ENCODE measurements at regions not wholly inside any gene's neighbourhood (a gene's known extent, or its start where the extent isn't known, plus 50 kb on each side); places are given as distances from the start of the nearest gene placed in this dataset.

DNA sequence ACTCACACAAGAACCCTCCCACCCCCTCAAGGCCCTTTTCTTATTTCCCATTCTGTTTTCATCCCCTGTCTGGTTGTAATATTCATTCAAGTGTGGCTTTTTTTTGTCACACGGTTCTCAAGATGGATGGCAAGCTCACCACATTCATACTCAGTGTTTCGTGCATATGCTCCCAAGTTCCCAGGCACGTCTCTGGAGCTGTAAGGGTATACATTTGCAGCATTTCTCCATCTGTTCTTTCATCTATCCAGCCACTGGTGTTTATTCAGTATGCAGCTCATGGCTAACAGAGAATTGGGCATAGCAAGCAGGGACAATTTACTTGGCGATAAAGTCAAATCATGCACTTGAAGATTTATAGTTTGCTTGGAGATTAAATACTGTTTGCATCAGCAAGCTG is 212.1 kb downstream of the GRIN2B start:
- no peak overlapping the region for H3K9ac ChIP-seq (ENCODE audit: low read length)
- H3K4me2 ChIP-seq (ENCODE audit: low read depth, low read length) = no peak overlapping the region
- no peak overlapping the region for H3K4me3 ChIP-seq (ENCODE audit: low read length)
- H3K9me3 ChIP-seq (replicated peaks; ENCODE audit: insufficient read depth, low read length) = no peaks in the 10 kb centered on the region
- TF ChIP-seq EZH2phosphoT487 (IDR thresholded peaks at IDR 0.05; ENCODE audit: low read length) (no peak), EZH2 (optimal IDR thresholded peaks at IDR 0.05; ENCODE audit: low read depth, low read length) (no peak)
- TF ChIP-seq, protein P1, sequence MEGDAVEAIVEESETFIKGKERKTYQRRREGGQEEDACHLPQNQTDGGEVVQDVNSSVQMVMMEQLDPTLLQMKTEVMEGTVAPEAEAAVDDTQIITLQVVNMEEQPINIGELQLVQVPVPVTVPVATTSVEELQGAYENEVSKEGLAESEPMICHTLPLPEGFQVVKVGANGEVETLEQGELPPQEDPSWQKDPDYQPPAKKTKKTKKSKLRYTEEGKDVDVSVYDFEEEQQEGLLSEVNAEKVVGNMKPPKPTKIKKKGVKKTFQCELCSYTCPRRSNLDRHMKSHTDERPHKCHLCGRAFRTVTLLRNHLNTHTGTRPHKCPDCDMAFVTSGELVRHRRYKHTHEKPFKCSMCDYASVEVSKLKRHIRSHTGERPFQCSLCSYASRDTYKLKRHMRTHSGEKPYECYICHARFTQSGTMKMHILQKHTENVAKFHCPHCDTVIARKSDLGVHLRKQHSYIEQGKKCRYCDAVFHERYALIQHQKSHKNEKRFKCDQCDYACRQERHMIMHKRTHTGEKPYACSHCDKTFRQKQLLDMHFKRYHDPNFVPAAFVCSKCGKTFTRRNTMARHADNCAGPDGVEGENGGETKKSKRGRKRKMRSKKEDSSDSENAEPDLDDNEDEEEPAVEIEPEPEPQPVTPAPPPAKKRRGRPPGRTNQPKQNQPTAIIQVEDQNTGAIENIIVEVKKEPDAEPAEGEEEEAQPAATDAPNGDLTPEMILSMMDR (IDR thresholded peaks at IDR 0.05; ENCODE audit: low read length) = no peak
- no peaks in the 10 kb centered on the region for H3K36me3 ChIP-seq (replicated peaks; ENCODE audit: insufficient read depth, low read length)
- no peak overlapping the region for H2AFZ ChIP-seq (ENCODE audit: low read length)
- H3K27me3 ChIP-seq (replicated peaks; ENCODE audit: insufficient read depth, low read length) = no peaks in the 10 kb centered on the region
- H3F3A ChIP-seq (ENCODE audit: insufficient read depth, low read length) = no peaks in the 10 kb centered on the region
- H3K27ac ChIP-seq (ENCODE audit: low read length) = no peak overlapping the region
- no peaks in the 10 kb centered on the region for H3K9me2 ChIP-seq (replicated peaks; ENCODE audit: insufficient read depth, low read length)
- H3K4me1 ChIP-seq (ENCODE audit: low read length) = no peaks in the 10 kb centered on the region
- no peak for DNase-seq
- H3K79me2 ChIP-seq (ENCODE audit: low read length) = no peaks in the 10 kb centered on the region
- H4K20me1 ChIP-seq (ENCODE audit: insufficient read depth, low read length) = no peaks in the 10 kb centered on the region

DNA sequence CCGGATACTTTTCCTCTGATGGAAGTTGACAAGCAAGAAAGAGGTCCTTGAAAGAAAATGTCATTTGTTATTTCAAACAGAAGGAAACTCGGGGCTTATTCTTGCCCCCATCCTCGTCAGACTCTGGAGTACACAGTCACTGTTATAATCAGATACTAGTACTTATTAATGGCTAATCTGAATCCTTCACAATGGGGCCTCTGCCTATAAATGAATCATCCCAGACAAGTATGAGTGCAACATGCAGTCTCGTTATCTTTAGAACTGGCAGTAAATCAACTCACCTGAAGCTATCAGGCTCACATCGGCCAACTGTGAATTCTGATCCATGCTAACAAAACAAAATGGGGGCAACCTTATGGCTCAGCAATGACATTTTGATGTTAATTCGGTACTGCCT is 216.7 kb downstream of the GRIN2B start:
- no peak overlapping the region for H3K27ac ChIP-seq (ENCODE audit: low read length)
- H3F3A ChIP-seq (ENCODE audit: insufficient read depth, low read length) = no peaks in the 10 kb centered on the region
- TF ChIP-seq EZH2 (optimal IDR thresholded peaks at IDR 0.05; ENCODE audit: low read depth, low read length) (no peak), EZH2phosphoT487 (IDR thresholded peaks at IDR 0.05; ENCODE audit: low read length) (no peak)
- TF ChIP-seq, protein P1 (IDR thresholded peaks at IDR 0.05; ENCODE audit: low read length) = no peak
- no peaks in the 10 kb centered on the region for H4K20me1 ChIP-seq (ENCODE audit: insufficient read depth, low read length)
- H3K79me2 ChIP-seq (ENCODE audit: low read length) = no peaks in the 10 kb centered on the region
- no peaks in the 10 kb centered on the region for H3K4me1 ChIP-seq (ENCODE audit: low read length)
- no peaks in the 10 kb centered on the region for H3K9me3 ChIP-seq (replicated peaks; ENCODE audit: insufficient read depth, low read length)
- no peaks in the 10 kb centered on the region for H3K36me3 ChIP-seq (replicated peaks; ENCODE audit: insufficient read depth, low read length)
- H3K4me3 ChIP-seq (ENCODE audit: low read length) = no peak overlapping the region
- H3K27me3 ChIP-seq (replicated peaks; ENCODE audit: insufficient read depth, low read length) = no peaks in the 10 kb centered on the region
- no peaks in the 10 kb centered on the region for H3K9me2 ChIP-seq (replicated peaks; ENCODE audit: insufficient read depth, low read length)
- no peak for DNase-seq
- H2AFZ ChIP-seq (ENCODE audit: low read length) = no peak overlapping the region
- no peak overlapping the region for H3K4me2 ChIP-seq (ENCODE audit: low read depth, low read length)
- no peak overlapping the region for H3K9ac ChIP-seq (ENCODE audit: low read length)

DNA sequence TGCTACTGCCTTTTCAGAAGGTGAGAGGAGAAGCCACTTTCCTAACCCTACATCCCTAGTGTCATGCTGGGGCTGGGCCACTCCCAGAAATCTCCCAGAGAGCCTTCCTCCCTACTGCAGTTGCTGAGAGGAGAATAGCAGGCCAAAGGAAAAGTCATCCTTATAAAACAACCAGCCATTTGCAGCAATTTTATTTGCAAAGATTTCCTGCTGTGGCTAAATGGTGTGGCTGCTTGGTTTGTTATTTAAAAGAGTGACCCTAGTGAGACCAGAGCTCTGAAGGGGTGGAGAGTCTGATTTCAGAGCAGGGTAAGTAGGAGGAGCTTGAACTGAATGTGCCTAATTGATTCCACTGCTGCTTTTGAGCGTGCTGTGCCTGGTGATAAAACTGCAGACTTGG is 232.0 kb downstream of the GRIN2B start:
- no peaks in the 10 kb centered on the region for H3K36me3 ChIP-seq (replicated peaks; ENCODE audit: insufficient read depth, low read length)
- H3K9me3 ChIP-seq (replicated peaks; ENCODE audit: insufficient read depth, low read length) = no peaks in the 10 kb centered on the region
- H3K79me2 ChIP-seq (ENCODE audit: low read length) = no peaks in the 10 kb centered on the region
- H3F3A ChIP-seq (ENCODE audit: insufficient read depth, low read length) = no peaks in the 10 kb centered on the region
- no peak overlapping the region for H2AFZ ChIP-seq (ENCODE audit: low read length)
- no peak for DNase-seq
- H3K4me3 ChIP-seq (ENCODE audit: low read length) = no peak overlapping the region
- H4K20me1 ChIP-seq (ENCODE audit: insufficient read depth, low read length) = no peaks in the 10 kb centered on the region
- no peak overlapping the region for H3K9ac ChIP-seq (ENCODE audit: low read length)
- TF ChIP-seq, protein P1 (IDR thresholded peaks at IDR 0.05; ENCODE audit: low read length) = no peak
- TF ChIP-seq EZH2phosphoT487 (IDR thresholded peaks at IDR 0.05; ENCODE audit: low read length) = no peak
- no peak for TF ChIP-seq EZH2 (optimal IDR thresholded peaks at IDR 0.05; ENCODE audit: low read depth, low read length)
- H3K27me3 ChIP-seq (replicated peaks; ENCODE audit: insufficient read depth, low read length) = no peaks in the 10 kb centered on the region
- H3K27ac ChIP-seq (ENCODE audit: low read length) = no peak overlapping the region
- H3K9me2 ChIP-seq (replicated peaks; ENCODE audit: insufficient read depth, low read length) = no peaks in the 10 kb centered on the region
- no peak overlapping the region for H3K4me2 ChIP-seq (ENCODE audit: low read depth, low read length)
- H3K4me1 ChIP-seq (ENCODE audit: low read length) = no peaks in the 10 kb centered on the region

Measured in MM.1S (cell line).